Muscle of leg (tissue), 3 donors: ENCODE measurements at regions not wholly inside any gene's neighbourhood (a gene's known extent, or its start where the extent isn't known, plus 50 kb on each side); places are given as distances from the start of the nearest gene placed in this dataset.
"Not testable (repeated sequence)": the region's sequence is repeated elsewhere in the genome, so short reads cannot be mapped to it uniquely, and the experiment has no call there.

Source experiments
- DNase-seq: peaks from one replicate; pipeline ENCODE4 v3.0.0; 2013
- H3K27ac ChIP-seq: one replicate; pipeline ENCODE4 v1.5.1; 2013; ENCODE audit warnings: mild to moderate bottlenecking, low read length, control low read depth
- H3K27me3 ChIP-seq: one replicate; pipeline ENCODE4 v1.6.1; 2013; ENCODE audit warnings: low read length; ENCODE audit not compliant: control insufficient read depth, insufficient read depth
- H3K36me3 ChIP-seq: one replicate; pipeline ENCODE4 v1.6.1; 2013; ENCODE audit warnings: low read length; ENCODE audit not compliant: control insufficient read depth, insufficient read depth
- H3K4me1 ChIP-seq: one replicate; pipeline ENCODE4 v1.6.1; 2013; ENCODE audit warnings: low read length; ENCODE audit not compliant: control insufficient read depth, insufficient read depth
- H3K4me3 ChIP-seq: one replicate; pipeline ENCODE4 v1.5.1; 2013; ENCODE audit warnings: low read length, control low read depth
- H3K9me3 ChIP-seq: replicated peaks from 2 replicates; pipeline ENCODE4 v1.6.1; 2013; ENCODE audit warnings: low read depth, low read length; ENCODE audit not compliant: control insufficient read depth
- WGBS: methylation state at CpG from one replicate; pipeline ENCODE4 v1.1.5; 2013; ENCODE audit warnings: missing lambda C conversion rate; ENCODE audit not compliant: insufficient coverage; 5-methylcytosine and 5-hydroxymethylcytosine counted together

- H3K9me3 ChIP-seq = no peaks in the 10 kb centered on the region
- H3K4me3 ChIP-seq = no peak overlapping the region
- DNase-seq = no peak
- H3K36me3 ChIP-seq = no peaks in the 10 kb centered on the region
- H3K4me1 ChIP-seq = no peaks in the 10 kb centered on the region
- H3K27me3 ChIP-seq = no peaks in the 10 kb centered on the region
- no CpG with 5 or more reads among the region's 2 CpGs for WGBS
- H3K27ac ChIP-seq = no peak overlapping the region
Observed at GRCh38 chr14:55986069-55986468, 132.1 kb upstream of the PELI2 start.

GRCh38 chr14:56000846-56001245 is 117.4 kb upstream of the PELI2 start:
- no peak for DNase-seq
- H3K27ac ChIP-seq = no peak overlapping the region
- H3K4me1 ChIP-seq = peaks cover 11% of the 10 kb centered on the region
- no peak overlapping the region for H3K4me3 ChIP-seq
- no peaks in the 10 kb centered on the region for H3K27me3 ChIP-seq
- H3K9me3 ChIP-seq = no peaks in the 10 kb centered on the region
- H3K36me3 ChIP-seq = no peaks in the 10 kb centered on the region
- WGBS = 100% methylated on average over 1 of the region's 3 CpGs

GRCh38 chr14:56002342-56002741 is 115.9 kb upstream of the PELI2 start:
- no peaks in the 10 kb centered on the region for H3K9me3 ChIP-seq
- WGBS = 92% methylated on average over 2 of the region's 7 CpGs
- no peak overlapping the region for H3K27ac ChIP-seq
- H3K27me3 ChIP-seq = no peaks in the 10 kb centered on the region
- H3K36me3 ChIP-seq = no peaks in the 10 kb centered on the region
- peaks cover 13% of the 10 kb centered on the region for H3K4me1 ChIP-seq
- no peak overlapping the region for H3K4me3 ChIP-seq
- no peak for DNase-seq

DNA sequence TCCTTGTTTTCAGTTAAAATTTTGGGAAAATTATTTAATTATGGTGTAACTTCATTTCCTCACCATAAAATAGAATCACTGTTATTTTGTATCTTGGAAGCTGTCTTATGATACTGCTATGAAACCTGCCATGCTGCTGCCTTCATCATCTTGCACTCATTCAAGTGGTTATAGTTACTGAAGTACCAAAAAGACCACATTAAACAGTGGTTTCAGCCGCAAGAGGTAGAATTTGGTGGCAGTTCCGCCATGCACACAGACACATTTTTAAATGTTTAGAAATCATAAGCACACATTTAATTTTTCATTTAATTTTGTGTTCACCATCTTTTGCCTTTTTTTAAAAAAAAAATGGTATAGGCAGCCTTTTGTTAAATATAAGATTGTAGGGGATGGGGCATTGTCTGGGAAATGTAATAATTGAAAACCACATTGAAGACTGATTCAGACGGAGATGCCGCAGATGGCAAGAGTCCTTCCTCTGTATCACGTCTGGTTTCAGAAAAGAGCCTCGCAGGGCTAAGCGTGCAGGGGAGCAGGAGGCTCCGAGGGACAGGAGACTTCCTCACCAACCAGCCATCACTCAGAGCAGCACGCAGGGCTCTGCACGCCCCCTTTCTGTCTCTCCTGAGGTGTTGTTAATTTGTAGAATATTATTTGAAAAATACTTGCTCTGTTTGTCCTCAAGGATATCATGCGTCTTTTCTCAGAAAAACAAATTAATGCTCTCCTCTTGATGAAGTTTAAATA is 115.2 kb upstream of the PELI2 start:
- DNase-seq = no peak
- H3K4me1 ChIP-seq = peaks cover 13% of the 10 kb centered on the region
- H3K27ac ChIP-seq = no peak overlapping the region
- H3K27me3 ChIP-seq = no peaks in the 10 kb centered on the region
- 60% methylated on average over 1 of the region's 11 CpGs for WGBS
- no peaks in the 10 kb centered on the region for H3K36me3 ChIP-seq
- peaks cover 3% of the 10 kb centered on the region for H3K9me3 ChIP-seq
- no peak overlapping the region for H3K4me3 ChIP-seq

DNA sequence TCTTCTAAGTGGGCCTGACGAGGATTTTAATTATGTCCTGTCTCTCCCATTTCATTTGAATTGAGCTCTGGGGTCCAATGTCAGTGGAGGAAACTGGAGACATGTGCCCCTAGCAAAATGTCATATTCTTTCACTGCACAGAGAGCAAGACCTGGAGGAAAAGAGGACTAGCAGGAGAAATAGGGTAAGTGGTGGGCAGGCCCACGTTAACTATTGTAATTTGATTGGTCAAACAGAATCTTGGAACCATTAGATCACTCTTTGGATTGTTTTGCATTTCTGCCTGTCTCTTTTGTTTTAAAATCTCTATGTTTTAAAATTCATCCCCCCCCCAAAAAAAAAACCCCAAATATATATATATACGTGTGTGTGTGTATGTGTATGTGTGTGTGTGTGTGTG is 113.9 kb upstream of the PELI2 start:
- no peak for DNase-seq
- WGBS = no CpG with 5 or more reads among the region's 3 CpGs

GRCh38 chr14:56004786-56005185 is 113.4 kb upstream of the PELI2 start:
- DNase-seq = peak; percentile 86
- Histone ChIP-seq H3K9me3 (peaks cover 3% of the 10 kb centered on the region), H3K27ac (peak overlapping the region; percentile 84), H3K4me3 (no peak overlapping the region), H3K36me3 (no peaks in the 10 kb centered on the region), H3K27me3 (no peaks in the 10 kb centered on the region), H3K4me1 (peaks cover 13% of the 10 kb centered on the region)
- 0% methylated on average over 7 of the region's 14 CpGs for WGBS

More for the DNA sequence above, 113.9 kb upstream of the PELI2 start:
- no peaks in the 10 kb centered on the region for H3K27me3 ChIP-seq
- no peaks in the 10 kb centered on the region for H3K36me3 ChIP-seq
- H3K9me3 ChIP-seq = peaks cover 3% of the 10 kb centered on the region
- peak overlapping the region; percentile 84 for H3K27ac ChIP-seq
- peaks cover 13% of the 10 kb centered on the region for H3K4me1 ChIP-seq
- no peak overlapping the region for H3K4me3 ChIP-seq

DNA sequence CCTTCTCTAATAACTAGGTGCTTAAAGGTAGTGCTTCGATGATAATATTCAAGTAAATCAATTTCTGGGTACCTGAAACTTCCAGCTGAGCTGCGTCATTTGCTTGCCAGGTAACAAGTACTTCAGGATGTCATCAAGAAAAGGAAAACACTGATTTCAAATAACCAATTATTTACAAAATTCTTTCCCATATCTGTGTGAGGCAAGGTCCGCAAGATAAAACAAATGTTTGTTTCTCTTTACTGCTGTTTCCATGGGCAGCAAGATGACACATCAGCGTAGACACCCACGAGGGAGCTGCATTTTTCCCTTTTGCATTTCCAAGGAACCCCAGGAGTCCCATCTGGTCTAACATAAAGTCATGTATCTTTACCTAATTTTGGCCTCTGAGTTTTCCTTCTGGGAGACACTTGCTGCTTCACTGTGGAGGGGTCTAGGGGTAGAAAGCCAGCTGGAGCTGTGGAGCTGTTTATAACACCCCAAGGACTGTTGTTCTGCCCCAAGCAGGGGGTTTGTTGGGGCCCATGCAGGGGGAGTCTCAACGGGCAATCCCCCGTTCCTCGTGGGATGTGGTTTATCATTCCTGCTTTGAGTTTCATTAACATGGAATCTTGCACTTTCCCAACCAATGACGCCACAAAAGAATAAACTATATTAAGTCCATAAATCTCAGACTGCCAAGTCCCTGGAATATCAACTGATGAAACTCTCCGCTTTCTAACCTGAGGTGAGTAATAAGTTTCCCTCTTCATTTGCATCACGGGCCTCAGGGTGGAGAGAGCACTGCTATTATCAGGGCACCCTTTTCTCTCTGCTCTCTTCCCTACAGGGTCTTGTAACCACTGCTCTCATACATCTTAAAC is 112.8 kb upstream of the PELI2 start:
- DNase-seq = peak; percentile 84
- peak overlapping the region; percentile 84 for H3K27ac ChIP-seq
- no peaks in the 10 kb centered on the region for H3K36me3 ChIP-seq
- 35% methylated on average over 2 of the region's 11 CpGs for WGBS
- H3K27me3 ChIP-seq = no peaks in the 10 kb centered on the region
- H3K9me3 ChIP-seq = peaks cover 3% of the 10 kb centered on the region
- no peak overlapping the region for H3K4me3 ChIP-seq
- peaks cover 13% of the 10 kb centered on the region for H3K4me1 ChIP-seq

GRCh38 chr14:56007491-56007890 is 110.7 kb upstream of the PELI2 start:
- DNase-seq, H3K9me3 ChIP-seq, H3K27me3 ChIP-seq, H3K27ac ChIP-seq, H3K36me3 ChIP-seq, H3K4me3 ChIP-seq: not testable (repeated sequence)
- H3K4me1 ChIP-seq = peaks cover 13% of the 10 kb centered on the region
- 92% methylated on average over 2 of the region's 5 CpGs for WGBS

DNA sequence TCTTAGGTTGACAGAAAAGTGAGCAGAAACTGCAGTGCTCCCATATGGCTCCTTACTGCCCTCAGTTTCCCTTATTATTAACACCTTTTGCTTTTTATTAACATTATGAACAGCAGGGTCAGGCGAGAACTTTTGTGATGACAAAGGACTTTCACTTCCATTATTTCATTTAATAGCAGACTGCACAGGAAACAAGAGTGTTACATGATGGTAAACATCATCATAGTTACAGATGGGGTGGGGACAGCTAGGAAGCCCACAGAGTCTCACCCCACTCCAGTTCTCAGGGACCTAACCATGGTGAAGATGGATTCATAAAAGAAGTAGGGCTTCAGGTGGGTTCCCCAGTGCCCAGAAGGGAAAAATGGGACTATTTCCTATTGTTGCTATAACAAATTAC is 110.1 kb upstream of the PELI2 start:
- peak; percentile 15 for DNase-seq
- H3K27ac ChIP-seq = no peak overlapping the region
- peaks cover 13% of the 10 kb centered on the region for H3K4me1 ChIP-seq
- H3K4me3 ChIP-seq = no peak overlapping the region
- no peaks in the 10 kb centered on the region for H3K36me3 ChIP-seq
- no CpG with 5 or more reads among the region's 1 CpG for WGBS
- no peaks in the 10 kb centered on the region for H3K27me3 ChIP-seq
- peaks cover 3% of the 10 kb centered on the region for H3K9me3 ChIP-seq

GRCh38 chr14:56008661-56009060 is 109.5 kb upstream of the PELI2 start:
- not testable (repeated sequence) for H3K27ac ChIP-seq, H3K27me3 ChIP-seq, H3K36me3 ChIP-seq, H3K4me3 ChIP-seq, DNase-seq, H3K9me3 ChIP-seq
- no CpG with 5 or more reads among the region's 3 CpGs for WGBS
- H3K4me1 ChIP-seq = peaks cover 13% of the 10 kb centered on the region
